ENCODE measurements at regions not wholly inside any gene's neighbourhood (a gene's known extent, or its start where the extent isn't known, plus 50 kb on each side); places are given as distances from the start of the nearest gene placed in this dataset.

DNA sequence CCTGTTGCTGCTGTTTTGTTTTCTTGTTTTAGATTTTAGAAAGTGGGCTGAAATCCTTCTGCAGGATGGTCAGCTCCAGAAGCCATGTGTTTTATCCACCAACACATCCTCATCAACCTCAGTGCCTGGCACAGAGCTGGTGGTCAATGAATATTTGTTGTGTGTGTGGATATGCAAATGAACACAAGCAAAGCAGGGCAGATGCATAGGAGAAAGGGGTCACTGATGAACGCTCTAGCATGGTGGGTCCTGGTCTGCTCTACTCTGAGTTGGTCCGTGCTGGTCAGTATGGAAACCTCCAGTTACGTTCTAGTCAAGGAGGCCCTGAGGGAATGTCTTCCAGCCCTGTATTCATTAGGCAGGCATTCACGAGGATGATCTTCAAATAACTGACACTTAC lies 682.5 kb downstream of the QKI start:
- Histone ChIP-seq H3K36me3 (replicated peaks in 1 of 2; ENCODE audit: control insufficient read depth in 1 of 2, insufficient read depth in 2 of 2, low read length in 2 of 2) (no peaks in the 10 kb centered on the region), H3K9ac (ENCODE audit: insufficient read depth, low read depth, low read length) (no peak overlapping the region), H3K4me3 (replicated peaks in 1 of 3; ENCODE audit: insufficient read depth in 1 of 3, low read depth in 2 of 3, low read length in 3 of 3) (no peak overlapping the region), H2AFZ (ENCODE audit: low read length) (no peak overlapping the region), H3K4me1 (ENCODE audit: insufficient read depth, low read length) (peaks cover 9% of the 10 kb centered on the region; the same call in 1 of the 2 replicates), H3K27me3 (ENCODE audit: control insufficient read depth in 1 of 2, insufficient read depth in 2 of 2, low read length in 2 of 2) (no peaks in the 10 kb centered on the region; a peak in 1 of 5 replicates), H3K9me3 (ENCODE audit: low read length) (no peaks in the 10 kb centered on the region), H3K79me2 (ENCODE audit: insufficient read depth, low read length) (no peaks in the 10 kb centered on the region), H3K4me2 (ENCODE audit: low read depth, low read length) (no peak overlapping the region), H4K20me1 (ENCODE audit: insufficient read depth, low read length) (no peaks in the 10 kb centered on the region), H3K27ac (ENCODE audit: extremely low read length, insufficient read depth, low read length) (no peak overlapping the region)
- ChIA-PET CTCF (ENCODE audit: low intra/inter-chr PET ratio, low total read pairs) (no interaction called here), POLR2A (no interaction called here)
- 26% methylated on average over 4 of the region's 4 CpGs for WGBS (ENCODE audit: low lambda C conversion rate)
- no TSS peak for BruUV-seq (replicated peaks)
- intact Hi-C loops (cut with micrococcal nuclease; ENCODE audit: unreplicated experiment) (no loop called here), in situ Hi-C loops (cut with HindIII; ENCODE audit: extremely low pct_ligation_motif_present, low pct_unique_long_range_greater_than_20kb) (no loop called here)
- FAIRE-seq (no peak), DNase-seq (ENCODE audit: low spot score) (no peak), ATAC-seq (no peak; the same call in 2 of the 3 replicates)
- TF ChIP-seq ZNF543 (CRISPR knock-in tag; IDR thresholded peaks at IDR 0.05) (no peak), SP4 (CRISPR knock-in tag; IDR thresholded peaks at IDR 0.05) (no peak), SETDB1 (CRISPR knock-in tag; IDR thresholded peaks at IDR 0.05; ENCODE audit: borderline replicate concordance) (no peak), ZNF841 (CRISPR knock-in tag; IDR thresholded peaks at IDR 0.05; ENCODE audit: borderline replicate concordance) (no peak), TRIM24 (CRISPR knock-in tag; IDR thresholded peaks at IDR 0.05) (no peak), EP300 (IDR thresholded peaks at IDR 0.05; ENCODE audit: low read depth in 2 of 2, low read length in 2 of 2) (no peak), EP300 (CRISPR knock-in tag; IDR thresholded peaks at IDR 0.05; ENCODE audit: borderline replicate concordance) (no peak), HOXA7 (CRISPR knock-in tag; IDR thresholded peaks at IDR 0.05) (no peak)
- TF ChIP-seq, protein P1, sequence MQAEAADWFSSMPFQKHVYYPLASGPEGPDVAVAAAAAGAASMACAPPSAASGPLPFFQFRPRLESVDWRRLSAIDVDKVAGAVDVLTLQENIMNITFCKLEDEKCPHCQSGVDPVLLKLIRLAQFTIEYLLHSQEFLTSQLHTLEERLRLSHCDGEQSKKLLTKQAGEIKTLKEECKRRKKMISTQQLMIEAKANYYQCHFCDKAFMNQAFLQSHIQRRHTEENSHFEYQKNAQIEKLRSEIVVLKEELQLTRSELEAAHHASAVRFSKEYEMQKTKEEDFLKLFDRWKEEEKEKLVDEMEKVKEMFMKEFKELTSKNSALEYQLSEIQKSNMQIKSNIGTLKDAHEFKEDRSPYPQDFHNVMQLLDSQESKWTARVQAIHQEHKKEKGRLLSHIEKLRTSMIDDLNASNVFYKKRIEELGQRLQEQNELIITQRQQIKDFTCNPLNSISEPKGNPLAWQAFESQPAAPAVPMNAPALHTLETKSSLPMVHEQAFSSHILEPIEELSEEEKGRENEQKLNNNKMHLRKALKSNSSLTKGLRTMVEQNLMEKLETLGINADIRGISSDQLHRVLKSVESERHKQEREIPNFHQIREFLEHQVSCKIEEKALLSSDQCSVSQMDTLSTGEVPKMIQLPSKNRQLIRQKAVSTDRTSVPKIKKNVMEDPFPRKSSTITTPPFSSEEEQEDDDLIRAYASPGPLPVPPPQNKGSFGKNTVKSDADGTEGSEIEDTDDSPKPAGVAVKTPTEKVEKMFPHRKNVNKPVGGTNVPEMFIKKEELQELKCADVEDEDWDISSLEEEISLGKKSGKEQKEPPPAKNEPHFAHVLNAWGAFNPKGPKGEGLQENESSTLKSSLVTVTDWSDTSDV (CRISPR knock-in tag; IDR thresholded peaks at IDR 0.05) = no peak
- TF ChIP-seq, protein P2, sequence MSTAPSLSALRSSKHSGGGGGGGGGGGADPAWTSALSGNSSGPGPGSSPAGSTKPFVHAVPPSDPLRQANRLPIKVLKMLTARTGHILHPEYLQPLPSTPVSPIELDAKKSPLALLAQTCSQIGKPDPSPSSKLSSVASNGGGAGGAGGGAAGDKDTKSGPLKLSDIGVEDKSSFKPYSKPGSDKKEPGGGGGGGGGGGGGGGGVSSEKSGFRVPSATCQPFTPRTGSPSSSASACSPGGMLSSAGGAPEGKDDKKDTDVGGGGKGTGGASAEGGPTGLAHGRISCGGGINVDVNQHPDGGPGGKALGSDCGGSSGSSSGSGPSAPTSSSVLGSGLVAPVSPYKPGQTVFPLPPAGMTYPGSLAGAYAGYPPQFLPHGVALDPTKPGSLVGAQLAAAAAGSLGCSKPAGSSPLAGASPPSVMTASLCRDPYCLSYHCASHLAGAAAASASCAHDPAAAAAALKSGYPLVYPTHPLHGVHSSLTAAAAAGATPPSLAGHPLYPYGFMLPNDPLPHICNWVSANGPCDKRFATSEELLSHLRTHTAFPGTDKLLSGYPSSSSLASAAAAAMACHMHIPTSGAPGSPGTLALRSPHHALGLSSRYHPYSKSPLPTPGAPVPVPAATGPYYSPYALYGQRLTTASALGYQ (CRISPR knock-in tag; IDR thresholded peaks at IDR 0.05) = no peak
- TF ChIP-seq, protein P3, sequence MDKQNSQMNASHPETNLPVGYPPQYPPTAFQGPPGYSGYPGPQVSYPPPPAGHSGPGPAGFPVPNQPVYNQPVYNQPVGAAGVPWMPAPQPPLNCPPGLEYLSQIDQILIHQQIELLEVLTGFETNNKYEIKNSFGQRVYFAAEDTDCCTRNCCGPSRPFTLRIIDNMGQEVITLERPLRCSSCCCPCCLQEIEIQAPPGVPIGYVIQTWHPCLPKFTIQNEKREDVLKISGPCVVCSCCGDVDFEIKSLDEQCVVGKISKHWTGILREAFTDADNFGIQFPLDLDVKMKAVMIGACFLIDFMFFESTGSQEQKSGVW (CRISPR knock-in tag; IDR thresholded peaks at IDR 0.05; ENCODE audit: borderline replicate concordance) = no peak
- TF ChIP-seq, protein P4, sequence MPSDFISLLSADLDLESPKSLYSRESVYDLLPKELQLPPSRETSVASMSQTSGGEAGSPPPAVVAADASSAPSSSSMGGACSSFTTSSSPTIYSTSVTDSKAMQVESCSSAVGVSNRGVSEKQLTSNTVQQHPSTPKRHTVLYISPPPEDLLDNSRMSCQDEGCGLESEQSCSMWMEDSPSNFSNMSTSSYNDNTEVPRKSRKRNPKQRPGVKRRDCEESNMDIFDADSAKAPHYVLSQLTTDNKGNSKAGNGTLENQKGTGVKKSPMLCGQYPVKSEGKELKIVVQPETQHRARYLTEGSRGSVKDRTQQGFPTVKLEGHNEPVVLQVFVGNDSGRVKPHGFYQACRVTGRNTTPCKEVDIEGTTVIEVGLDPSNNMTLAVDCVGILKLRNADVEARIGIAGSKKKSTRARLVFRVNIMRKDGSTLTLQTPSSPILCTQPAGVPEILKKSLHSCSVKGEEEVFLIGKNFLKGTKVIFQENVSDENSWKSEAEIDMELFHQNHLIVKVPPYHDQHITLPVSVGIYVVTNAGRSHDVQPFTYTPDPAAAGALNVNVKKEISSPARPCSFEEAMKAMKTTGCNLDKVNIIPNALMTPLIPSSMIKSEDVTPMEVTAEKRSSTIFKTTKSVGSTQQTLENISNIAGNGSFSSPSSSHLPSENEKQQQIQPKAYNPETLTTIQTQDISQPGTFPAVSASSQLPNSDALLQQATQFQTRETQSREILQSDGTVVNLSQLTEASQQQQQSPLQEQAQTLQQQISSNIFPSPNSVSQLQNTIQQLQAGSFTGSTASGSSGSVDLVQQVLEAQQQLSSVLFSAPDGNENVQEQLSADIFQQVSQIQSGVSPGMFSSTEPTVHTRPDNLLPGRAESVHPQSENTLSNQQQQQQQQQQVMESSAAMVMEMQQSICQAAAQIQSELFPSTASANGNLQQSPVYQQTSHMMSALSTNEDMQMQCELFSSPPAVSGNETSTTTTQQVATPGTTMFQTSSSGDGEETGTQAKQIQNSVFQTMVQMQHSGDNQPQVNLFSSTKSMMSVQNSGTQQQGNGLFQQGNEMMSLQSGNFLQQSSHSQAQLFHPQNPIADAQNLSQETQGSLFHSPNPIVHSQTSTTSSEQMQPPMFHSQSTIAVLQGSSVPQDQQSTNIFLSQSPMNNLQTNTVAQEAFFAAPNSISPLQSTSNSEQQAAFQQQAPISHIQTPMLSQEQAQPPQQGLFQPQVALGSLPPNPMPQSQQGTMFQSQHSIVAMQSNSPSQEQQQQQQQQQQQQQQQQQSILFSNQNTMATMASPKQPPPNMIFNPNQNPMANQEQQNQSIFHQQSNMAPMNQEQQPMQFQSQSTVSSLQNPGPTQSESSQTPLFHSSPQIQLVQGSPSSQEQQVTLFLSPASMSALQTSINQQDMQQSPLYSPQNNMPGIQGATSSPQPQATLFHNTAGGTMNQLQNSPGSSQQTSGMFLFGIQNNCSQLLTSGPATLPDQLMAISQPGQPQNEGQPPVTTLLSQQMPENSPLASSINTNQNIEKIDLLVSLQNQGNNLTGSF (CRISPR knock-in tag; IDR thresholded peaks at IDR 0.05) = no peak
- TF ChIP-seq, protein P5, sequence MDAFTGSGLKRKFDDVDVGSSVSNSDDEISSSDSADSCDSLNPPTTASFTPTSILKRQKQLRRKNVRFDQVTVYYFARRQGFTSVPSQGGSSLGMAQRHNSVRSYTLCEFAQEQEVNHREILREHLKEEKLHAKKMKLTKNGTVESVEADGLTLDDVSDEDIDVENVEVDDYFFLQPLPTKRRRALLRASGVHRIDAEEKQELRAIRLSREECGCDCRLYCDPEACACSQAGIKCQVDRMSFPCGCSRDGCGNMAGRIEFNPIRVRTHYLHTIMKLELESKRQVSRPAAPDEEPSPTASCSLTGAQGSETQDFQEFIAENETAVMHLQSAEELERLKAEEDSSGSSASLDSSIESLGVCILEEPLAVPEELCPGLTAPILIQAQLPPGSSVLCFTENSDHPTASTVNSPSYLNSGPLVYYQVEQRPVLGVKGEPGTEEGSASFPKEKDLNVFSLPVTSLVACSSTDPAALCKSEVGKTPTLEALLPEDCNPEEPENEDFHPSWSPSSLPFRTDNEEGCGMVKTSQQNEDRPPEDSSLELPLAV (CRISPR knock-in tag; conservative IDR thresholded peaks at IDR 0.05; ENCODE audit: low read depth) = no peak

Data from HepG2 (cell line).